Heart left ventricle (tissue), 13 donors: ENCODE measurements at regions not wholly inside any gene's neighbourhood (a gene's known extent, or its start where the extent isn't known, plus 50 kb on each side); places are given as distances from the start of the nearest gene placed in this dataset.

ENCODE experiments used
- CTCF ChIP-seq, 12 donors: fragments of 200-600 bp; sonication (generic) in 4 of 12; IDR thresholded peaks; one replicate each; pipeline versions ENCODE4 v1.5.0 to v1.8.0; 2018 to 2022; ENCODE audit warnings: antibody characterized with exemption in 12 of 12, mild to moderate bottlenecking in 5 of 12
- POLR2A ChIP-seq, 2 donors: fragments of 450-650 bp; IDR thresholded peaks; one replicate each; pipeline ENCODE4 v1.6.1; 2017; ENCODE audit warnings: antibody characterized with exemption in 2 of 2, mild to moderate bottlenecking in 2 of 2, moderate library complexity in 2 of 2
- donor health status: ischemic (EF 13 %, LVEDD 7.1; RV severe dilation, severe dysfunction).
- donor health status: DM: no; HTN: yes; CAD: no.
- donor health status: DM: no; HTN: no; CAD: no.
- donor health status: ischemic (EF 25% LVEDD 6.9; RV normal size, moderate dysfunction).
- donor health status: ischemic (EF 25% LVEDD 5.7; RV mildly dilated, moderate dysfunction).
- donor health status: ischemic (EF 35%, LVEDD 5.7; RV mildly dilated, moderate dysfunction).
- donor health status: nonischemic (EF 11% LVEDD 7.7; RV severe dilation, severe dysfunction).
- donor health status: DM: yes; HTN: yes; CAD: no.
- donor health status: PGD.
- donor health status: ischemic (EF 29% LVEDD 5.4; RV normal size, mild dysfunction).
- donor health status: nonischemic (EF 23%, LVEDD 6.1; RV moderate dilation, normal function).

- no peak for TF ChIP-seq CTCF (IDR thresholded peaks at IDR 0.05)
- TF ChIP-seq POLR2A (IDR thresholded peaks at IDR 0.05): no peak
These were observed 78.2 kb downstream of the TNP1 start for GRCh38 chr2:216781709-216782108.
